ENCODE measurements at regions not wholly inside any gene's neighbourhood (a gene's known extent, or its start where the extent isn't known, plus 50 kb on each side); places are given as distances from the start of the nearest gene placed in this dataset.
"Not testable (repeated sequence)": the region's sequence is repeated elsewhere in the genome, so short reads cannot be mapped to it uniquely, and the experiment has no call there.

GRCh38 chr5:2867373-2867933 is 116.0 kb upstream of the IRX2 start:
- no peak for DNase-seq (ENCODE audit: low read depth in 2 of 2)
- TF ChIP-seq CTCF (IDR thresholded peaks at IDR 0.05; ENCODE audit: low read depth, low read length) = no peak
- H3K4me3 ChIP-seq (replicated peaks in 1 of 2; ENCODE audit: low read depth in 2 of 2, low read length in 2 of 2) = no peak overlapping the region

GRCh38 chr5:2866662-2867372 is 115.3 kb upstream of the IRX2 start:
- DNase-seq (ENCODE audit: low read depth in 2 of 2) = no peak
- no peak for TF ChIP-seq CTCF (IDR thresholded peaks at IDR 0.05; ENCODE audit: low read depth, low read length)
- H3K4me3 ChIP-seq (replicated peaks in 1 of 2; ENCODE audit: low read depth in 2 of 2, low read length in 2 of 2) = no peak overlapping the region

- no peak for TF ChIP-seq CTCF (IDR thresholded peaks at IDR 0.05; ENCODE audit: low read depth, low read length)
- no peak overlapping the region for H3K4me3 ChIP-seq (replicated peaks in 1 of 2; ENCODE audit: low read depth in 2 of 2, low read length in 2 of 2)
- no peak for DNase-seq (ENCODE audit: low read depth in 2 of 2)
Measured at GRCh38 chr5:2865856-2866255, 114.4 kb upstream of the IRX2 start.

- H3K4me3 ChIP-seq (replicated peaks in 1 of 2; ENCODE audit: low read depth in 2 of 2, low read length in 2 of 2) = no peak overlapping the region
- no peak for TF ChIP-seq CTCF (IDR thresholded peaks at IDR 0.05; ENCODE audit: low read depth, low read length)
- DNase-seq (ENCODE audit: low read depth in 2 of 2) = no peak
Measured at GRCh38 chr5:2864515-2865105, 113.1 kb upstream of the IRX2 start.

- DNase-seq (ENCODE audit: low read depth in 2 of 2) = no peak
- no peak for TF ChIP-seq CTCF (IDR thresholded peaks at IDR 0.05; ENCODE audit: low read depth, low read length)
- H3K4me3 ChIP-seq (replicated peaks in 1 of 2; ENCODE audit: low read depth in 2 of 2, low read length in 2 of 2) = no peak overlapping the region
Measured at GRCh38 chr5:2863675-2864433, 112.4 kb upstream of the IRX2 start.

- no peak for TF ChIP-seq CTCF (IDR thresholded peaks at IDR 0.05; ENCODE audit: low read depth, low read length)
- DNase-seq (ENCODE audit: low read depth in 2 of 2) = no peak
- no peak overlapping the region for H3K4me3 ChIP-seq (replicated peaks in 1 of 2; ENCODE audit: low read depth in 2 of 2, low read length in 2 of 2)
Measured at GRCh38 chr5:2863133-2863532, 111.7 kb upstream of the IRX2 start.

GRCh38 chr5:2862176-2862575 is 110.7 kb upstream of the IRX2 start:
- not testable (repeated sequence) for H3K4me3 ChIP-seq (replicated peaks in 1 of 2; ENCODE audit: low read depth in 2 of 2, low read length in 2 of 2); DNase-seq (ENCODE audit: low read depth in 2 of 2)

Measured in cardiac fibroblast (primary cell).